CD4-positive, alpha-beta T cell (primary cell): ENCODE measurements at regions not wholly inside any gene's neighbourhood (a gene's known extent, or its start where the extent isn't known, plus 50 kb on each side); places are given as distances from the start of the nearest gene placed in this dataset.

Source experiments
- ATAC-seq: fragments of 200-7000 bp; cut with Tn5 transposase; one replicate; pipeline ENCODE4 v1.10.0; 2022; ENCODE audit warnings: mild to moderate bottlenecking; ENCODE audit not compliant: poor library complexity
- CTCF ChIA-PET: fragments of 350-600 bp; sonication (Branson Sonifier 250); formaldehyde crosslinking; loops from one replicate; lab custom pipeline; 2021; ENCODE audit warnings: antibody characterized with exemption, inconsistent platforms; lab: Charles Lee
- POLR2A ChIA-PET: fragments of 350-600 bp; sonication (Branson Sonifier 250); formaldehyde crosslinking; loops from one replicate; lab custom pipeline; 2021; ENCODE audit warnings: antibody characterized with exemption, inconsistent platforms; lab: Charles Lee
- DNase-seq, 14 experiments: peaks; one replicate each; pipeline ENCODE4 v3.0.0-alpha.2; 2013 to 2020; ENCODE audit warnings: mixed read lengths in 2 of 14
- H3K27ac ChIP-seq, 2 donors: one replicate each; pipeline versions ENCODE4 v1.5.1 to v1.7.0; 2013; ENCODE audit warnings: low read length in 2 of 2, low read depth in 1 of 2, mild to moderate bottlenecking in 1 of 2
- H3K27me3 ChIP-seq, 2 experiments: 1 replicate in 1 of 2; 2 replicates in 1 of 2; pipeline versions ENCODE4 v1.6.1 to v1.7.0; 2013; ENCODE audit warnings: low read length in 2 of 2, control low read depth in 1 of 2, mild to moderate bottlenecking in 1 of 2, moderate library complexity in 1 of 2; ENCODE audit not compliant: insufficient read depth in 2 of 2, control insufficient read depth in 1 of 2
- H3K36me3 ChIP-seq: one replicate; pipeline ENCODE4 v1.6.1; 2013; ENCODE audit warnings: low read length, control low read depth; ENCODE audit not compliant: insufficient read depth
- H3K4me1 ChIP-seq: one replicate; pipeline ENCODE4 v1.6.1; 2013; ENCODE audit warnings: low read length, control low read depth; ENCODE audit not compliant: insufficient read depth
- H3K4me3 ChIP-seq: one replicate; pipeline ENCODE4 v1.5.1; 2013; ENCODE audit warnings: mild to moderate bottlenecking, low read length, moderate library complexity
- H3K9me3 ChIP-seq, 2 experiments: 1 replicate in 1 of 2; 2 replicates in 1 of 2; pipeline versions ENCODE4 v1.6.1 to v1.7.0; 2013; ENCODE audit warnings: low read length in 2 of 2, mild to moderate bottlenecking in 2 of 2, control low read depth in 1 of 2, moderate library complexity in 1 of 2; ENCODE audit not compliant: control insufficient read depth in 1 of 2, insufficient read depth in 1 of 2
- H3K27ac Mint-ChIP-seq: one replicate; pipeline ENCODE4 v1.8.0; 2020; ENCODE audit warnings: mixed read lengths
- H3K27me3 Mint-ChIP-seq: one replicate; pipeline ENCODE4 v1.8.0; 2021; ENCODE audit warnings: mixed read lengths
- H3K36me3 Mint-ChIP-seq: one replicate; pipeline ENCODE4 v1.8.0; 2021; ENCODE audit warnings: low read depth, mixed read lengths
- H3K4me1 Mint-ChIP-seq: one replicate; pipeline ENCODE4 v1.8.0; 2021; ENCODE audit warnings: low read depth, mixed read lengths
- H3K4me3 Mint-ChIP-seq: one replicate; pipeline ENCODE4 v1.8.0; 2020; ENCODE audit warnings: mild to moderate bottlenecking, mixed read lengths
- H3K9me3 Mint-ChIP-seq: one replicate; pipeline ENCODE4 v1.8.0; 2020; ENCODE audit warnings: mixed read lengths
- intact Hi-C, 2 experiments: fragments of 100-400 bp; cut with DNase I in 1 of 2; cut with micrococcal nuclease in 1 of 2; formaldehyde crosslinking; loops; one replicate each; pipeline versions ENCODE4 v1.15.1 to v1.9.0; 2023 to 2025; cut with DNase I, micrococcal nuclease
- TF ChIP-seq, protein P1 (sequence below): fragments of 200-600 bp; IDR thresholded peaks from one replicate; pipeline ENCODE4 v1.8.0; 2022; ENCODE audit warnings: antibody characterized with exemption, mild to moderate bottlenecking

- Histone ChIP-seq H3K9me3 (no peaks in the 10 kb centered on the region), H3K27me3 (no peaks in the 10 kb centered on the region), H3K36me3 (no peaks in the 10 kb centered on the region), H3K27ac (no peak overlapping the region), H3K4me3 (no peak overlapping the region), H3K4me1 (no peaks in the 10 kb centered on the region)
- ATAC-seq (no peak), DNase-seq (no peak)
- no peak overlapping the region for H3K27ac Mint-ChIP-seq
- no peaks in the 10 kb centered on the region for H3K9me3 Mint-ChIP-seq
- TF ChIP-seq, protein P1, sequence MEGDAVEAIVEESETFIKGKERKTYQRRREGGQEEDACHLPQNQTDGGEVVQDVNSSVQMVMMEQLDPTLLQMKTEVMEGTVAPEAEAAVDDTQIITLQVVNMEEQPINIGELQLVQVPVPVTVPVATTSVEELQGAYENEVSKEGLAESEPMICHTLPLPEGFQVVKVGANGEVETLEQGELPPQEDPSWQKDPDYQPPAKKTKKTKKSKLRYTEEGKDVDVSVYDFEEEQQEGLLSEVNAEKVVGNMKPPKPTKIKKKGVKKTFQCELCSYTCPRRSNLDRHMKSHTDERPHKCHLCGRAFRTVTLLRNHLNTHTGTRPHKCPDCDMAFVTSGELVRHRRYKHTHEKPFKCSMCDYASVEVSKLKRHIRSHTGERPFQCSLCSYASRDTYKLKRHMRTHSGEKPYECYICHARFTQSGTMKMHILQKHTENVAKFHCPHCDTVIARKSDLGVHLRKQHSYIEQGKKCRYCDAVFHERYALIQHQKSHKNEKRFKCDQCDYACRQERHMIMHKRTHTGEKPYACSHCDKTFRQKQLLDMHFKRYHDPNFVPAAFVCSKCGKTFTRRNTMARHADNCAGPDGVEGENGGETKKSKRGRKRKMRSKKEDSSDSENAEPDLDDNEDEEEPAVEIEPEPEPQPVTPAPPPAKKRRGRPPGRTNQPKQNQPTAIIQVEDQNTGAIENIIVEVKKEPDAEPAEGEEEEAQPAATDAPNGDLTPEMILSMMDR: no peak
- no peak overlapping the region for H3K4me3 Mint-ChIP-seq
- H3K36me3 Mint-ChIP-seq: no peaks in the 10 kb centered on the region
- intact Hi-C loops: no loop called here
- no peaks in the 10 kb centered on the region for H3K27me3 Mint-ChIP-seq
- peaks cover 6% of the 10 kb centered on the region for H3K4me1 Mint-ChIP-seq
- ChIA-PET CTCF (no interaction called here), POLR2A (no interaction called here)
Measured at GRCh38 chr12:76701690-76702089, 62.2 kb upstream of the ZDHHC17 start.

GRCh38 chr12:76702946-76703345, 61.0 kb upstream of the ZDHHC17 start:
- Mint-ChIP-seq H3K27ac (no peak overlapping the region), H3K4me3 (no peak overlapping the region), H3K9me3 (no peaks in the 10 kb centered on the region), H3K27me3 (no peaks in the 10 kb centered on the region), H3K36me3 (no peaks in the 10 kb centered on the region), H3K4me1 (peaks cover 6% of the 10 kb centered on the region)
- Histone ChIP-seq H3K4me3 (no peak overlapping the region), H3K27me3 (no peaks in the 10 kb centered on the region), H3K27ac (no peak overlapping the region), H3K9me3 (no peaks in the 10 kb centered on the region), H3K36me3 (no peaks in the 10 kb centered on the region), H3K4me1 (no peaks in the 10 kb centered on the region)
- TF ChIP-seq, protein P1: no peak
- ATAC-seq (no peak), DNase-seq (no peak)
- ChIA-PET POLR2A (no interaction called here), CTCF (no interaction called here)
- intact Hi-C loops: no loop called here

DNA sequence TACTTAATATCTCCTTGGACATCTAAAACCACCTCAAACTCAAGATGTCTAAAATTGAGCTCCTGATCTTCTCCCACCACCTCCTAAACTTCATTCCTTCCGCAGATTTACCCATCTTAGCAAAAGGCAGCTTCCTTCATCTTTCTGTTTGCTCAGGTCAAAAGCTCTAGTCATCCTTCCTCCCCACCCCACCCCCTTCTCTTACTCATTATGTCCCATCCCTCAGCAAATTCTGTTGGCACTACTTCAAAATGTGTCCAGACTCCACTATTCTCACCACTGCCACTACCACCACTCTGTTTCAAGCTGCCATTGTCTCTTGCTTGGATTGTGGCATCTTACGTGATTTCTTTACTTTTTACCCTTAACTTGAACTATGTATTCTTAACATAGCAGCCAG, 59.2 kb upstream of the ZDHHC17 start:
- H3K36me3 ChIP-seq: no peaks in the 10 kb centered on the region
- H3K4me3 Mint-ChIP-seq: no peak overlapping the region
- peaks cover 6% of the 10 kb centered on the region for H3K4me1 Mint-ChIP-seq
- DNase-seq (no peak), ATAC-seq (no peak)
- H3K27ac ChIP-seq: no peak overlapping the region
- H3K4me1 ChIP-seq: no peaks in the 10 kb centered on the region
- no peaks in the 10 kb centered on the region for H3K9me3 ChIP-seq
- TF ChIP-seq, protein P1: no peak
- no peaks in the 10 kb centered on the region for H3K27me3 Mint-ChIP-seq
- H3K4me3 ChIP-seq: no peak overlapping the region
- ChIA-PET CTCF (no interaction called here), POLR2A (interaction anchor here (1.5 kb wide), 1 partner anchor 9 kb away, joined by 3 read pairs; no protein-coding TSS in a partner anchor)
- no peaks in the 10 kb centered on the region for H3K9me3 Mint-ChIP-seq
- H3K27me3 ChIP-seq: no peaks in the 10 kb centered on the region
- no peak overlapping the region for H3K27ac Mint-ChIP-seq
- H3K36me3 Mint-ChIP-seq: no peaks in the 10 kb centered on the region
- intact Hi-C loops: no loop called here
